OCI-LY3 (cell line): ENCODE measurements at regions not wholly inside any gene's neighbourhood (a gene's known extent, or its start where the extent isn't known, plus 50 kb on each side); places are given as distances from the start of the nearest gene placed in this dataset.
"Not testable (repeated sequence)": the region's sequence is repeated elsewhere in the genome, so short reads cannot be mapped to it uniquely, and the experiment has no call there.

Experiments
- H2AFZ ChIP-seq: fragments of 200-600, 300-600 bp; shearing (Covaris generic); 2 replicates; pipeline ENCODE4 v1.6.0; 2014; ENCODE audit warnings: antibody characterized with exemption, low read depth, low read length
- H3K27ac ChIP-seq: fragments of 200-600, 300-600 bp; sonication (generic); 2 replicates; pipeline ENCODE4 v1.5.1; 2014; ENCODE audit warnings: mild to moderate bottlenecking, low read length, moderate library complexity, mixed read lengths
- H3K27me3 ChIP-seq: fragments of 200-600, 300-600 bp; sonication (generic); 2 replicates; pipeline ENCODE4 v1.6.1; 2014; ENCODE audit warnings: low read depth, low read length, mixed read lengths
- H3K36me3 ChIP-seq: fragments of 200-600, 300-600 bp; sonication (generic); replicated peaks from 2 replicates; pipeline ENCODE3; 2014; ENCODE audit warnings: low read depth, low read length, mixed read lengths
- H3K4me1 ChIP-seq: fragments of 300-600, 200-600 bp; sonication (generic); 2 replicates; pipeline ENCODE4 v1.6.1; 2014; ENCODE audit warnings: low read length, mixed read lengths
- H3K4me2 ChIP-seq: fragments of 200-600, 300-600 bp; sonication (generic); 2 replicates; pipeline ENCODE4 v1.6.1; 2014; ENCODE audit warnings: low read length, mixed read lengths
- H3K4me3 ChIP-seq: fragments of 300-600, 200-600 bp; sonication (generic); 2 replicates; pipeline ENCODE4 v1.5.1; 2014; ENCODE audit warnings: antibody characterized with exemption, mild to moderate bottlenecking, low read length, moderate library complexity
- H3K79me2 ChIP-seq: fragments of 300-600, 200-600 bp; shearing (Covaris generic); 2 replicates; pipeline ENCODE4 v1.6.1; 2014; ENCODE audit warnings: mild to moderate bottlenecking, low read length, mixed read lengths
- H3K9ac ChIP-seq: fragments of 300-600, 200-600 bp; shearing (Covaris generic); 2 replicates; pipeline ENCODE4 v1.6.0; 2014; ENCODE audit warnings: mild to moderate bottlenecking, low read length, moderate library complexity
- H3K9me3 ChIP-seq: fragments of 200-600, 300-600 bp; shearing (Covaris generic); 2 replicates; pipeline ENCODE4 v1.6.1; 2014; ENCODE audit warnings: low read length, mixed read lengths; ENCODE audit not compliant: insufficient read depth
- H4K20me1 ChIP-seq: fragments of 200-600, 300-600 bp; sonication (generic); 2 replicates; pipeline ENCODE4 v1.6.1; 2016; ENCODE audit warnings: low read length, mixed read lengths; ENCODE audit not compliant: insufficient read depth
- EZH2phosphoT487 ChIP-seq: fragments of 200-600 bp; shearing (Covaris generic); IDR thresholded peaks from 2 replicates; pipeline ENCODE4 v1.6.1; 2018; ENCODE audit warnings: antibody characterized with exemption, mixed run types, low read depth
- TF ChIP-seq, protein P1 (sequence below): fragments of 200-600, 300-600 bp; sonication (generic); IDR thresholded peaks from 2 replicates; pipeline ENCODE4 v1.5.1; 2014; ENCODE audit warnings: antibody characterized with exemption, low read length, low read depth

DNA sequence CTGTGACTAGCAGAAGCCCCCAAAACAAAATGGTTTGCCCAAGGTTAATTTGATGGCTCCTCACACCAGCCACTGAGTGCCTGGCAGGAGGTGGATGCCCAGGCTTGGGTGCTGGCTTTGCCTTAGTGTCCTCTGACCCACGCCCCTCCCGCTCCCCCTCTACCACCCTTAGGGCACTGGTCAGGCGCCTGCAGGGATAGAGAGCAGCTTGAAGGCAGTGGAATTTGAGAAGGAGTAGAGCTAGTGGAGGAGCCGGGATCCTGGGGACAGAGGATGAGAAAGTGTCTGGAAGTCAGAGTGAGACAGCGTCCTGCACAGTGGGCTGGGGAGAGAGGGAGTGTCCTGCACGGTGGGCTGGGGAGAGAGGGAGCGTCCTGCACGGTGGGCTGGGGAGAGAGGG lies 139.4 kb downstream of the DNAJB6 start:
- no peaks in the 10 kb centered on the region for H4K20me1 ChIP-seq
- H3K4me2 ChIP-seq = no peak overlapping the region
- H3K4me1 ChIP-seq = peaks cover 9% of the 10 kb centered on the region
- H3K9ac ChIP-seq = no peak overlapping the region
- no peaks in the 10 kb centered on the region for H3K79me2 ChIP-seq
- no peak for TF ChIP-seq EZH2phosphoT487
- TF ChIP-seq, protein P1, sequence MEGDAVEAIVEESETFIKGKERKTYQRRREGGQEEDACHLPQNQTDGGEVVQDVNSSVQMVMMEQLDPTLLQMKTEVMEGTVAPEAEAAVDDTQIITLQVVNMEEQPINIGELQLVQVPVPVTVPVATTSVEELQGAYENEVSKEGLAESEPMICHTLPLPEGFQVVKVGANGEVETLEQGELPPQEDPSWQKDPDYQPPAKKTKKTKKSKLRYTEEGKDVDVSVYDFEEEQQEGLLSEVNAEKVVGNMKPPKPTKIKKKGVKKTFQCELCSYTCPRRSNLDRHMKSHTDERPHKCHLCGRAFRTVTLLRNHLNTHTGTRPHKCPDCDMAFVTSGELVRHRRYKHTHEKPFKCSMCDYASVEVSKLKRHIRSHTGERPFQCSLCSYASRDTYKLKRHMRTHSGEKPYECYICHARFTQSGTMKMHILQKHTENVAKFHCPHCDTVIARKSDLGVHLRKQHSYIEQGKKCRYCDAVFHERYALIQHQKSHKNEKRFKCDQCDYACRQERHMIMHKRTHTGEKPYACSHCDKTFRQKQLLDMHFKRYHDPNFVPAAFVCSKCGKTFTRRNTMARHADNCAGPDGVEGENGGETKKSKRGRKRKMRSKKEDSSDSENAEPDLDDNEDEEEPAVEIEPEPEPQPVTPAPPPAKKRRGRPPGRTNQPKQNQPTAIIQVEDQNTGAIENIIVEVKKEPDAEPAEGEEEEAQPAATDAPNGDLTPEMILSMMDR = no peak
- no peak overlapping the region for H3K4me3 ChIP-seq
- no peaks in the 10 kb centered on the region; the same call in 1 of the 2 replicates for H3K27me3 ChIP-seq
- no peak overlapping the region for H3K27ac ChIP-seq
- no peak overlapping the region for H2AFZ ChIP-seq
- H3K9me3 ChIP-seq = peaks cover 11% of the 10 kb centered on the region; the same call in 1 of the 2 replicates
- H3K36me3 ChIP-seq = no peaks in the 10 kb centered on the region

DNA sequence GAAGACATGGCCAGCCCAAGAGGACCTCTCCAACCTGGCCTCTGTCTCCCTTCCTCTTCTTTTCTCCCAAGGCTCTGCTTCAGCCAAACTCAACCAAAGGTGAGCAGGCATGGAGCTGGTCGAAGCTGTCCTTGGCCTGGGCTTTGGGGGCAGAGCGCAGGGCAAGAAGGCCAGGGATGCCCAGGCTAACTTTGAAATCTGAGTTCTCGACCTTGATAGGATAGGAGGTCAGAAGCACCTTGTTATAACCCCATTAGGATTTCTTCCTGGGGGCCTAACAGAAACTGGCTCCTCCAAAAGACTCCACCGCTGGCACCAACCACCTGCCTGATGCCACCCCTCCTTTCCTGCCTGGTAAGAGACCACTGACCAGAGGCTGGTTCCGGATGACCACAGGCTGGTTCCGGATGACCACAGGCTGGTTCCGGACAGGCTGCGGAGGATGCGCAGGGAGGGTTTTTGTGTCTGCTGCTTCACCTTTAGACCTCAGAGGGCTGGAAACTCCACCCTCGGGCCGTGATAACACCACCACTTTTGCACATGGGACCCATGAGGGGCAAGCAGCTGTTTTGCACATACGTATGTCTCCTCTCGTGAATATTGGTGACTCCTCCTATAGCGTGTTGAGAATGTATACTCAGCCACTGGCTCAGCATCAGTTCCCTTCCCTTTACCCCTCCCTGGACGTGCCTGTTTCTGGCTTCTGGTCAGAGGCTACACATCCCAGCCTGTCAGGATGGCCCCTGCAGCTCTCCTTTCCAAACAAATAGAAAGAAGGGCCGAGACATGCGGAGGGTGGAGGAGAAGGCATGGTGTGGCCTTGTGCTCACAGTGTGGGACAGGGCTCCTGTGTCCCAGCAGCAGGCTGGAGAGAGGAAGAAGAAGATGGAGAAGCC lies 140.1 kb downstream of the DNAJB6 start:
- no peaks in the 10 kb centered on the region for H3K36me3 ChIP-seq
- no peaks in the 10 kb centered on the region; the same call in 1 of the 2 replicates for H3K27me3 ChIP-seq
- no peak overlapping the region for H3K27ac ChIP-seq
- no peak overlapping the region for H2AFZ ChIP-seq
- no peaks in the 10 kb centered on the region for H4K20me1 ChIP-seq
- H3K9me3 ChIP-seq = peaks cover 11% of the 10 kb centered on the region; the same call in 1 of the 2 replicates
- H3K9ac ChIP-seq = no peak overlapping the region
- no peak overlapping the region for H3K4me2 ChIP-seq
- H3K4me1 ChIP-seq = peaks cover 9% of the 10 kb centered on the region
- TF ChIP-seq EZH2phosphoT487 = no peak
- TF ChIP-seq, protein P1 = no peak
- no peaks in the 10 kb centered on the region for H3K79me2 ChIP-seq
- H3K4me3 ChIP-seq = no peak overlapping the region

DNA sequence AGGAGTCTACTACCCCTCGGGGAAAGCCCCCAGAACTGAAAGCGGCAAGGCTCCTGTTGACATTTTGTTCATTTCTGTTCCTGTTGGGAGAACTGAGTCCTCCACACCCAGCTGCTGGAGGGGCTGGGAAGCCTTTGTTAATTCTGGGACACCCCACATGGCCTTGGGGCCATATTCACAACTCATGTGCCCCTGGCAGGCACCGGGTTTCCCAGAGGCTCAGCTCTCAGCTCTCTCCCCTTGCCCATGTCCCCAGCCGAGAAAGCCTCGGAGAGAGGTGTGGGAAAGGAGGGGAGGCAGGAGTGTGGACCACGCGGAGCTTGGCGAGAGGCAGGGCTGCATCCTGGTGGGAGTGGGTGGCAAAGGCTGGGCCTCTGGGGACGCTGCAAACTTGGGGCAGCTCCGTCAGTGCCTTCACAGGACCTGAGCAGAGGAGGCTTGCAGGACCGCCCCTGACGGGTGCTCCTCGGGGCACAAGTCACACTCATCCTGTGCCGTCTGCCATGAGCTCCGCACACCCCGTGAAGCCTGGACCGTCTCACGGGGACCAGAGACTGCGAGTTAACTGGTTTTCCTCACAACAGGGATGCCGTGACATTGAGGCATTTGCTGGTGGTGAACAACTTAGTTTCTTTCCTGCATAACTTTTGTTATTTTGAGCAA lies 140.9 kb downstream of the DNAJB6 start:
- H3K79me2 ChIP-seq = no peaks in the 10 kb centered on the region
- H3K4me3 ChIP-seq = peak overlapping the region; percentile 38
- H2AFZ ChIP-seq = peak overlapping the region; percentile 45; the same call in 1 of the 2 replicates
- no peak overlapping the region for H3K27ac ChIP-seq
- peak overlapping the region; percentile 56; the same call in 1 of the 2 replicates for H3K4me2 ChIP-seq
- no peaks in the 10 kb centered on the region for H4K20me1 ChIP-seq
- no peak overlapping the region for H3K9ac ChIP-seq
- peaks cover 9% of the 10 kb centered on the region for H3K4me1 ChIP-seq
- peaks cover 8% of the 10 kb centered on the region; the same call in 1 of the 2 replicates for H3K9me3 ChIP-seq
- H3K36me3 ChIP-seq = no peaks in the 10 kb centered on the region
- H3K27me3 ChIP-seq = no peaks in the 10 kb centered on the region; the same call in 1 of the 2 replicates
- TF ChIP-seq, protein P1 = no peak
- no peak for TF ChIP-seq EZH2phosphoT487

DNA sequence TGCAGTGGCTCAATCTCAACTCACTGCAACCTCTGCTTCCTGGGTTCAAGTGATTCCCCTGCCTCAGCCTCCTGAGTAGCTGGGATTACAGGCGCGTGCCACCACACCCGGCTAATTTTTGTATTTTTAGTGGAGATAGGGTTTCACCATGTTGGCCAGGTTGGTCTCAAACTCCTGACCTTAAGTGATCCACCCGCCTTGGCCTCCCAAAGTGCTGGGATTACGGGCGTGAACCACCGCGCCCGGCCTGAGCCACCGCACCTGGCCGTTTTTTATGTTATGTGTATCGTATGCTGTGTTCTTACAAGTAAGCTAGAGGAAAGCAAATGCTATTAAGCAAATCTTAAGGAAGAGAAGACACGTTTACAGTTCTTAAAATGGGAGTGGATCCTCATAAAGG lies 141.8 kb downstream of the DNAJB6 start:
- not testable (repeated sequence) for H3K36me3 ChIP-seq, H3K79me2 ChIP-seq, H2AFZ ChIP-seq, H3K9me3 ChIP-seq, H4K20me1 ChIP-seq, H3K27ac ChIP-seq, H3K4me3 ChIP-seq, H3K4me1 ChIP-seq, H3K9ac ChIP-seq, H3K27me3 ChIP-seq, H3K4me2 ChIP-seq
